H9 (cell line): ENCODE measurements at regions not wholly inside any gene's neighbourhood (a gene's known extent, or its start where the extent isn't known, plus 50 kb on each side); places are given as distances from the start of the nearest gene placed in this dataset.

Source experiments
- DNase-seq: peaks from one replicate; pipeline ENCODE4 v3.0.0-alpha.2; 2017
- H2AFZ ChIP-seq: one replicate; pipeline ENCODE4 v1.6.1; 2013; ENCODE audit warnings: mild to moderate bottlenecking, low read length, control low read depth, moderate library complexity
- H2AK5ac ChIP-seq: 2 replicates; pipeline ENCODE4 v1.6.1; 2013; ENCODE audit warnings: low read length, control low read depth, mixed read lengths; ENCODE audit not compliant: insufficient read length
- H2BK120ac ChIP-seq: one replicate; pipeline ENCODE4 v1.6.1; 2013; ENCODE audit warnings: low read depth, mild to moderate bottlenecking, low read length, control low read depth, inconsistent platforms; ENCODE audit not compliant: poor library complexity, severe bottlenecking
- H2BK12ac ChIP-seq: 2 replicates; pipeline ENCODE4 v1.6.1; 2013; ENCODE audit warnings: low read length, control low read depth, mixed read lengths, low read depth; ENCODE audit not compliant: insufficient read length
- H2BK15ac ChIP-seq: 2 replicates; pipeline ENCODE4 v1.6.1; 2013; ENCODE audit warnings: low read depth, low read length, control low read depth
- H2BK20ac ChIP-seq: one replicate; pipeline ENCODE4 v1.6.1; 2013; ENCODE audit warnings: low read depth, mild to moderate bottlenecking, low read length, control low read depth, inconsistent platforms; ENCODE audit not compliant: poor library complexity, severe bottlenecking
- H2BK5ac ChIP-seq: 2 replicates; pipeline ENCODE4 v1.6.1; 2013; ENCODE audit warnings: low read length, control low read depth, mixed read lengths; ENCODE audit not compliant: insufficient read length
- H3K14ac ChIP-seq: 2 replicates; pipeline ENCODE4 v1.6.1; 2013; ENCODE audit warnings: low read length, control low read depth; ENCODE audit not compliant: insufficient read depth
- H3K18ac ChIP-seq: 2 replicates; pipeline ENCODE4 v1.6.1; 2013; ENCODE audit warnings: low read depth, mild to moderate bottlenecking, mixed read lengths, low read length, control low read depth; ENCODE audit not compliant: insufficient read length
- H3K23ac ChIP-seq: 2 replicates; pipeline ENCODE4 v1.6.1; 2013; ENCODE audit warnings: low read length, control low read depth, mixed read lengths, low read depth; ENCODE audit not compliant: insufficient read length
- H3K23me2 ChIP-seq: 2 replicates; pipeline ENCODE4 v1.6.1; 2013; ENCODE audit warnings: low read depth, mild to moderate bottlenecking, mixed read lengths, low read length, control low read depth; ENCODE audit not compliant: insufficient read length, poor library complexity, severe bottlenecking
- H3K27ac ChIP-seq: 2 replicates; pipeline ENCODE4 v1.5.1; 2013; ENCODE audit warnings: low read length, control low read depth, mixed read lengths, low read depth; ENCODE audit not compliant: insufficient read length
- H3K27me3 ChIP-seq: 2 replicates; pipeline ENCODE4 v1.6.1; 2013; ENCODE audit warnings: low read length, control low read depth, inconsistent platforms; ENCODE audit not compliant: insufficient read depth
- H3K4ac ChIP-seq: 2 replicates; pipeline ENCODE4 v1.6.1; 2013; ENCODE audit warnings: low read depth, mild to moderate bottlenecking, control low read depth, inconsistent platforms, low read length, moderate library complexity
- H3K4me1 ChIP-seq: 2 replicates; pipeline ENCODE4 v1.6.1; 2013; ENCODE audit warnings: low read length, control low read depth, inconsistent platforms; ENCODE audit not compliant: insufficient read depth
- H3K4me2 ChIP-seq: 2 replicates; pipeline ENCODE4 v1.6.1; 2013; ENCODE audit warnings: low read length, control low read depth, mixed read lengths; ENCODE audit not compliant: insufficient read length, insufficient read depth
- H3K56ac ChIP-seq: 2 replicates; pipeline ENCODE4 v1.6.1; 2013; ENCODE audit warnings: low read depth, mild to moderate bottlenecking, mixed read lengths, low read length, control low read depth; ENCODE audit not compliant: insufficient read length
- H3K79me1 ChIP-seq: 2 replicates; pipeline ENCODE4 v1.6.1; 2013; ENCODE audit warnings: low read depth, mild to moderate bottlenecking, moderate library complexity, low read length, control low read depth, inconsistent platforms; ENCODE audit not compliant: insufficient read depth, poor library complexity, severe bottlenecking
- H3K79me2 ChIP-seq: 2 replicates; pipeline ENCODE4 v1.6.1; 2013; ENCODE audit warnings: low read length, control low read depth, inconsistent platforms; ENCODE audit not compliant: insufficient read depth
- H3K9ac ChIP-seq: 2 replicates; pipeline ENCODE4 v1.6.1; 2013; ENCODE audit warnings: low read length, control low read depth, mixed read lengths; ENCODE audit not compliant: insufficient read length; ENCODE audit errors: extremely low read depth
- H3K9me3 ChIP-seq: one replicate; pipeline ENCODE4 v1.6.1; 2013; ENCODE audit warnings: low read depth, low read length, inconsistent platforms; ENCODE audit not compliant: control insufficient read depth
- H3T11ph ChIP-seq: one replicate; pipeline ENCODE4 v1.6.1; 2013; ENCODE audit warnings: mild to moderate bottlenecking, low read length, control low read depth, inconsistent platforms
- H4K20me1 ChIP-seq: one replicate; pipeline ENCODE4 v1.6.1; 2013; ENCODE audit not compliant: control insufficient read depth, insufficient read length, insufficient read depth
- H4K5ac ChIP-seq: 2 replicates; pipeline ENCODE4 v1.6.1; 2013; ENCODE audit warnings: low read depth, mild to moderate bottlenecking, mixed read lengths, low read length, control low read depth; ENCODE audit not compliant: insufficient read length
- H4K8ac ChIP-seq: replicated peaks from 2 replicates; pipeline ENCODE4 v1.6.1; 2013; ENCODE audit warnings: low read length, control low read depth, mixed read lengths, low read depth; ENCODE audit not compliant: insufficient read length
- H4K91ac ChIP-seq: 2 replicates; pipeline ENCODE4 v1.6.1; 2013; ENCODE audit warnings: low read depth, mild to moderate bottlenecking, moderate library complexity, mixed read lengths, low read length, control low read depth; ENCODE audit not compliant: insufficient read length
- H3K27ac Mint-ChIP-seq, 3 experiments: 2 replicates in 2 of 3; 3 replicates in 1 of 3; pipeline ENCODE4 v1.8.0; 2020 to 2021; ENCODE audit warnings: mixed read lengths in 3 of 3, mild to moderate bottlenecking in 1 of 3, moderate library complexity in 1 of 3
- H3K27me3 Mint-ChIP-seq: 2 replicates; pipeline ENCODE4 v1.8.0; 2021; ENCODE audit warnings: low read depth, mild to moderate bottlenecking, moderate library complexity, mixed read lengths
- H3K36me3 Mint-ChIP-seq, 3 experiments: 2 replicates in 2 of 3; 3 replicates in 1 of 3; pipeline ENCODE4 v1.8.0; 2020 to 2021; ENCODE audit warnings: low read depth in 3 of 3, mixed read lengths in 3 of 3; ENCODE audit not compliant: insufficient read depth in 1 of 3
- H3K4me1 Mint-ChIP-seq, 2 experiments: 2 replicates each; pipeline ENCODE4 v1.8.0; 2020; ENCODE audit warnings: mixed read lengths in 2 of 2
- H3K4me3 Mint-ChIP-seq, 2 experiments: 2 replicates in 1 of 2; 3 replicates in 1 of 2; pipeline ENCODE4 v1.8.0; 2020 to 2021; ENCODE audit warnings: mild to moderate bottlenecking in 2 of 2, mixed read lengths in 2 of 2, moderate library complexity in 1 of 2
- H3K9me3 Mint-ChIP-seq, 2 experiments: 2 replicates in 1 of 2; 3 replicates in 1 of 2; pipeline ENCODE4 v1.8.0; 2020; ENCODE audit warnings: mild to moderate bottlenecking in 2 of 2, mixed read lengths in 2 of 2, moderate library complexity in 1 of 2
- WGBS: extraction: QIAGEN DNeasy Blood & Tissue Kit; methylation state at CpG from one replicate; pipeline ENCODE4 v1.1.7; 2013; ENCODE audit warnings: missing lambda C conversion rate, low lambda C conversion rate, mixed read lengths; ENCODE audit not compliant: insufficient read length; ENCODE audit errors: extremely low coverage; 5-methylcytosine and 5-hydroxymethylcytosine counted together
- TF ChIP-seq, protein P1 (sequence below): fragments of 200-600 bp; sonication (generic); conservative IDR thresholded peaks from 3 replicates; pipeline ENCODE4 v1.8.0; 2021; ENCODE audit warnings: antibody characterized with exemption, mild to moderate bottlenecking

DNA sequence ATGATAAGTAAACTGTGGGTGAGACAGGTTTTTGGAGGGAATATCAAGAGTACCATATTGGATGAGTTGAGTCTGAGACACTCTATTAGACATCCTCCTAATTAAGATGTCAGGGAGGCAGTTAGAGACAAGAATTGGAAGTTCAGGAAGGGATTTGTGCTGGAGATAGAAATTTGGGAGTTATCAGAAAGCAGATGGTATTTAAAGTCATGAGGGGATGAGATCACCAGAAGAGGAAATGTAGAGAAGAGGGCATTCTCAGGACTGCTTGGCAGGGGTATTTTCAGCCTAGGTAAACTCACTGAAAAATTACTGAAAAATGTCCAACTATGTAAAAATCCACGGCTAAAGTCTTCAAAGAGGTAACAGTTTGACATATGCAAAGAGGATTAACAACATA is 161.6 kb upstream of the PGRMC2 start:
- TF ChIP-seq, protein P1, sequence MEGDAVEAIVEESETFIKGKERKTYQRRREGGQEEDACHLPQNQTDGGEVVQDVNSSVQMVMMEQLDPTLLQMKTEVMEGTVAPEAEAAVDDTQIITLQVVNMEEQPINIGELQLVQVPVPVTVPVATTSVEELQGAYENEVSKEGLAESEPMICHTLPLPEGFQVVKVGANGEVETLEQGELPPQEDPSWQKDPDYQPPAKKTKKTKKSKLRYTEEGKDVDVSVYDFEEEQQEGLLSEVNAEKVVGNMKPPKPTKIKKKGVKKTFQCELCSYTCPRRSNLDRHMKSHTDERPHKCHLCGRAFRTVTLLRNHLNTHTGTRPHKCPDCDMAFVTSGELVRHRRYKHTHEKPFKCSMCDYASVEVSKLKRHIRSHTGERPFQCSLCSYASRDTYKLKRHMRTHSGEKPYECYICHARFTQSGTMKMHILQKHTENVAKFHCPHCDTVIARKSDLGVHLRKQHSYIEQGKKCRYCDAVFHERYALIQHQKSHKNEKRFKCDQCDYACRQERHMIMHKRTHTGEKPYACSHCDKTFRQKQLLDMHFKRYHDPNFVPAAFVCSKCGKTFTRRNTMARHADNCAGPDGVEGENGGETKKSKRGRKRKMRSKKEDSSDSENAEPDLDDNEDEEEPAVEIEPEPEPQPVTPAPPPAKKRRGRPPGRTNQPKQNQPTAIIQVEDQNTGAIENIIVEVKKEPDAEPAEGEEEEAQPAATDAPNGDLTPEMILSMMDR = no peak
- H2BK15ac ChIP-seq = no peak overlapping the region
- no peaks in the 10 kb centered on the region for H3K23me2 ChIP-seq
- H3K14ac ChIP-seq = no peak overlapping the region
- no peak for DNase-seq
- H3K9ac ChIP-seq = no peak overlapping the region
- H3K9me3 ChIP-seq = no peaks in the 10 kb centered on the region
- no peak overlapping the region for H2BK120ac ChIP-seq
- H3T11ph ChIP-seq = no peak overlapping the region
- H3K4me3 Mint-ChIP-seq = no peak overlapping the region
- H3K4me1 ChIP-seq = no peaks in the 10 kb centered on the region
- no peaks in the 10 kb centered on the region for H4K20me1 ChIP-seq
- H4K5ac ChIP-seq = no peak overlapping the region
- no peak overlapping the region for H3K4me2 ChIP-seq
- H3K79me1 ChIP-seq = no peaks in the 10 kb centered on the region
- no peak overlapping the region for H2BK20ac ChIP-seq
- H2AFZ ChIP-seq = no peak overlapping the region
- H3K36me3 Mint-ChIP-seq = peaks cover 0 to under 1% (median 0%) of the 10 kb centered on the region in 3 experiments; a peak in 1 of 7 replicates
- H3K27me3 ChIP-seq = no peaks in the 10 kb centered on the region
- no peak overlapping the region for H4K91ac ChIP-seq
- H3K18ac ChIP-seq = no peak overlapping the region
- H4K8ac ChIP-seq = no peak overlapping the region
- no peak overlapping the region for H2BK5ac ChIP-seq
- no peak overlapping the region for H3K56ac ChIP-seq
- H3K4ac ChIP-seq = no peak overlapping the region
- H3K4me1 Mint-ChIP-seq = peaks cover 0 to 4% of the 10 kb centered on the region in 2 experiments; a peak in 2 of 4 replicates
- H3K27me3 Mint-ChIP-seq = no peaks in the 10 kb centered on the region
- WGBS = no CpG with 5 or more reads among the region's 1 CpG
- no peak overlapping the region for H3K23ac ChIP-seq
- H3K27ac ChIP-seq = no peak overlapping the region
- H3K79me2 ChIP-seq = no peaks in the 10 kb centered on the region
- H3K9me3 Mint-ChIP-seq = peaks cover 0 to 5% of the 10 kb centered on the region in 2 experiments; a peak in 3 of 5 replicates
- no peak overlapping the region for H3K27ac Mint-ChIP-seq
- no peak overlapping the region for H2AK5ac ChIP-seq
- no peak overlapping the region for H2BK12ac ChIP-seq
